ENCODE measurements at regions not wholly inside any gene's neighbourhood (a gene's known extent, or its start where the extent isn't known, plus 50 kb on each side); places are given as distances from the start of the nearest gene placed in this dataset.

DNA sequence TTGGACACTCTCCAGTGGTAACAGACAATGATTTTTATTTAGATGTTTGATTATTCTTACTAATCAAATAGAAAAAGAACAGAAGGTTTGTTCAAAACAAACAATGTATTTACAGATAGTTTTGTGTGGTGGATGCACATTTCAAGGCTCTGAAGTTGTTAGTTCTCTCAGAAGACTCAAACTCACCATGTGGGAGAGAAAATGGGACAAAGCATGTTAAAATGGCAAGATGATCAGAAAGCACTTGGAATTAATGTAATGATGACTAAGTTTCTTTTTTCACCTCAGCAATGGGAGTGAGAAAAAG lies 450.5 kb upstream of the KCNMB2 start:
- Histone ChIP-seq H3K4me3 (ENCODE audit: low read length) (peak overlapping the region; percentile 19), H3K9ac (ENCODE audit: low read length) (peak overlapping the region; percentile 42), H2AFZ (ENCODE audit: low read depth, low read length) (peak overlapping the region; percentile 15), H3K9me3 (ENCODE audit: low read length) (no peaks in the 10 kb centered on the region), H3K27ac (ENCODE audit: low read length) (peak overlapping the region; percentile 96), H4K20me1 (ENCODE audit: insufficient read depth) (no peaks in the 10 kb centered on the region), H3K9me2 (ENCODE audit: insufficient read depth, low read length) (no peaks in the 10 kb centered on the region), H3K79me2 (replicated peaks; ENCODE audit: insufficient read depth, low read length) (no peaks in the 10 kb centered on the region), H3K27me3 (ENCODE audit: insufficient read depth, low read depth, low read length) (no peaks in the 10 kb centered on the region), H3K4me2 (ENCODE audit: low read length) (no peak overlapping the region), H3F3A (ENCODE audit: insufficient read depth, low read length, poor library complexity, severe bottlenecking) (peaks cover 18% of the 10 kb centered on the region), H3K36me3 (ENCODE audit: insufficient read depth, low read length) (no peaks in the 10 kb centered on the region)
- TF ChIP-seq SMC3 (conservative IDR thresholded peaks at IDR 0.05; ENCODE audit: poor library complexity) = no peak
- TF ChIP-seq, protein P1, sequence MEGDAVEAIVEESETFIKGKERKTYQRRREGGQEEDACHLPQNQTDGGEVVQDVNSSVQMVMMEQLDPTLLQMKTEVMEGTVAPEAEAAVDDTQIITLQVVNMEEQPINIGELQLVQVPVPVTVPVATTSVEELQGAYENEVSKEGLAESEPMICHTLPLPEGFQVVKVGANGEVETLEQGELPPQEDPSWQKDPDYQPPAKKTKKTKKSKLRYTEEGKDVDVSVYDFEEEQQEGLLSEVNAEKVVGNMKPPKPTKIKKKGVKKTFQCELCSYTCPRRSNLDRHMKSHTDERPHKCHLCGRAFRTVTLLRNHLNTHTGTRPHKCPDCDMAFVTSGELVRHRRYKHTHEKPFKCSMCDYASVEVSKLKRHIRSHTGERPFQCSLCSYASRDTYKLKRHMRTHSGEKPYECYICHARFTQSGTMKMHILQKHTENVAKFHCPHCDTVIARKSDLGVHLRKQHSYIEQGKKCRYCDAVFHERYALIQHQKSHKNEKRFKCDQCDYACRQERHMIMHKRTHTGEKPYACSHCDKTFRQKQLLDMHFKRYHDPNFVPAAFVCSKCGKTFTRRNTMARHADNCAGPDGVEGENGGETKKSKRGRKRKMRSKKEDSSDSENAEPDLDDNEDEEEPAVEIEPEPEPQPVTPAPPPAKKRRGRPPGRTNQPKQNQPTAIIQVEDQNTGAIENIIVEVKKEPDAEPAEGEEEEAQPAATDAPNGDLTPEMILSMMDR (IDR thresholded peaks at IDR 0.05; ENCODE audit: poor library complexity, severe bottlenecking) = no peak
- TF ChIP-seq EP300 (conservative IDR thresholded peaks at IDR 0.05; ENCODE audit: poor library complexity, severe bottlenecking) = no peak
- TF ChIP-seq RAD21 (conservative IDR thresholded peaks at IDR 0.05) = no peak
- no peak for TF ChIP-seq EZH2 (IDR thresholded peaks at IDR 0.05; ENCODE audit: borderline replicate concordance, insufficient read depth, low read length, poor library complexity, severe bottlenecking)
- TF ChIP-seq TAF1 (IDR thresholded peaks at IDR 0.05; ENCODE audit: low read depth) = no peak
- TF ChIP-seq POLR2AphosphoS5 (IDR thresholded peaks at IDR 0.05) = no peak
- no peak for TF ChIP-seq MXI1 (conservative IDR thresholded peaks at IDR 0.05; ENCODE audit: poor library complexity, severe bottlenecking)
- TF ChIP-seq REST (IDR thresholded peaks at IDR 0.05; ENCODE audit: borderline replicate concordance) = no peak

GRCh38 chr3:178086144-178086825 lies 450.0 kb upstream of the KCNMB2 start:
- no peak for TF ChIP-seq RAD21 (conservative IDR thresholded peaks at IDR 0.05)
- no peak for TF ChIP-seq REST (IDR thresholded peaks at IDR 0.05; ENCODE audit: borderline replicate concordance)
- TF ChIP-seq POLR2AphosphoS5 (IDR thresholded peaks at IDR 0.05) = no peak
- TF ChIP-seq EZH2 (IDR thresholded peaks at IDR 0.05; ENCODE audit: borderline replicate concordance, insufficient read depth, low read length, poor library complexity, severe bottlenecking) = no peak
- Histone ChIP-seq H3K9ac (ENCODE audit: low read length) (peak overlapping the region; percentile 42), H3K79me2 (replicated peaks; ENCODE audit: insufficient read depth, low read length) (no peaks in the 10 kb centered on the region), H3K4me3 (ENCODE audit: low read length) (peak overlapping the region; percentile 19), H4K20me1 (ENCODE audit: insufficient read depth) (no peaks in the 10 kb centered on the region), H3K36me3 (ENCODE audit: insufficient read depth, low read length) (no peaks in the 10 kb centered on the region), H3F3A (ENCODE audit: insufficient read depth, low read length, poor library complexity, severe bottlenecking) (peaks cover 18% of the 10 kb centered on the region), H3K27ac (ENCODE audit: low read length) (peak overlapping the region; percentile 96), H3K4me2 (ENCODE audit: low read length) (no peak overlapping the region), H2AFZ (ENCODE audit: low read depth, low read length) (no peak overlapping the region), H3K9me3 (ENCODE audit: low read length) (no peaks in the 10 kb centered on the region), H3K27me3 (ENCODE audit: insufficient read depth, low read depth, low read length) (no peaks in the 10 kb centered on the region), H3K9me2 (ENCODE audit: insufficient read depth, low read length) (no peaks in the 10 kb centered on the region)

All from neural cell (in vitro differentiated cells).